GM12875 (cell line): ENCODE measurements at regions not wholly inside any gene's neighbourhood (a gene's known extent, or its start where the extent isn't known, plus 50 kb on each side); places are given as distances from the start of the nearest gene placed in this dataset.

Experiments
- H3K4me3 ChIP-seq: one replicate; pipeline ENCODE4 v1.5.1; 2011; ENCODE audit warnings: low read depth, low read length, control low read depth
- TF ChIP-seq, protein P1 (sequence below): IDR thresholded peaks from 2 replicates; pipeline ENCODE4 v1.5.1; 2011; ENCODE audit warnings: low read depth, mild to moderate bottlenecking, control low read depth, inconsistent platforms, low read length, moderate library complexity, borderline replicate concordance; ENCODE audit not compliant: insufficient read depth

DNA sequence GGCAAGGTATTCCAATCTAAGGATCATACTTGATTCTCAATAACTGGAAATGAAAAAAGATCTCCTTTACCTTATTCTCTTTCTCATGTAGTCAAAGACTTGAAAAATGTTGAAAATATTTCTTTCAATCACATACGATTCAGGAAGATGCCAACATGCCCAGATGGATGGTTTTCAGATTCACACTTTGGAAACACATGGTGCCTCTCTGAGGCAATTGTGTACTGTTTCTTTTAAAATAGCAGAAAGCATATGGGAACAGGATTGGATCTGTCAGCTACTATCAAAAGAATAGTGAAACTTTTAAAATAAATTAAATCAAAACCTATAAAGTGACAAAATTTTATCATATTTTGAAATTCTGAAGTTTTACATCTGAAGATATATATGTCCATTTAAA is 222.4 kb downstream of the SPRY2 start:
- TF ChIP-seq, protein P1, sequence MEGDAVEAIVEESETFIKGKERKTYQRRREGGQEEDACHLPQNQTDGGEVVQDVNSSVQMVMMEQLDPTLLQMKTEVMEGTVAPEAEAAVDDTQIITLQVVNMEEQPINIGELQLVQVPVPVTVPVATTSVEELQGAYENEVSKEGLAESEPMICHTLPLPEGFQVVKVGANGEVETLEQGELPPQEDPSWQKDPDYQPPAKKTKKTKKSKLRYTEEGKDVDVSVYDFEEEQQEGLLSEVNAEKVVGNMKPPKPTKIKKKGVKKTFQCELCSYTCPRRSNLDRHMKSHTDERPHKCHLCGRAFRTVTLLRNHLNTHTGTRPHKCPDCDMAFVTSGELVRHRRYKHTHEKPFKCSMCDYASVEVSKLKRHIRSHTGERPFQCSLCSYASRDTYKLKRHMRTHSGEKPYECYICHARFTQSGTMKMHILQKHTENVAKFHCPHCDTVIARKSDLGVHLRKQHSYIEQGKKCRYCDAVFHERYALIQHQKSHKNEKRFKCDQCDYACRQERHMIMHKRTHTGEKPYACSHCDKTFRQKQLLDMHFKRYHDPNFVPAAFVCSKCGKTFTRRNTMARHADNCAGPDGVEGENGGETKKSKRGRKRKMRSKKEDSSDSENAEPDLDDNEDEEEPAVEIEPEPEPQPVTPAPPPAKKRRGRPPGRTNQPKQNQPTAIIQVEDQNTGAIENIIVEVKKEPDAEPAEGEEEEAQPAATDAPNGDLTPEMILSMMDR, result no peak
- no peak overlapping the region for H3K4me3 ChIP-seq

DNA sequence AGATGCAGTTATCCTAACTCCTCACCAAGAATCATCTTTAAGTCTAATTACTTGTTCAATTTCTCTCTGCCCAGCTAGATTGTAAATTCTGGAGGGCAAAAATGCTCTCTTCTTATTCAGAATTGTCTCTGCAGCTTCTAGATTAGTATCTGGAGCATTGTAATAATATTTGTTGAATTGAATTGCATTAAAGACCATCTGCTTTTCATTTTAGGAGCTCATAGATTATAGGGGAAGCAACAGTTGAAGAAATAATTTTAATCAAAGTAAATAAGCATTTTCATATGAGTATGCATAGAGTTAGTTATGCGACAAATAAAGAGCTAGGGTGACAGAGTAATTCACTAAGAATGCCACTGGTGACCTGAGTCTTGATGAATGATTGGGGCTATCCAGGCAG is 222.8 kb downstream of the SPRY2 start:
- TF ChIP-seq, protein P1, result no peak

DNA sequence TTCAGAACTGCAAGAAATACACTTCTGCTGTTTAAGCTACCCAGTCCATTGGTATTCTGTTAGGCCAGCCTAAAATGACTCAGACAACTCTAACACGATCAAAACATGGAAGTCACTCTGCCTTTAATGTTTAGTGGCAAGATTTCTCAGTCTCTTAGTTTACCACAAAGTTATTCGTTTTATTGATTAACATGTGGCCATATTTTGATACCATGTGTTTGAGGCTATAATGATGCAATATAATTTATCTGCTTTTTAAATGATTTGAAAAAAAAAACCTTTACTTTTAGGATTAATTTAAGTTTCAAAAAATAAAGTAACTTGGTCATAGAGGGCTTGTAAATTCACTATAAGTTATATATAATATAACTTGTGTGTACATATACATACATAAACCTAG is 223.4 kb downstream of the SPRY2 start:
- TF ChIP-seq, protein P1, result no peak
- H3K4me3 ChIP-seq, result no peak overlapping the region

More for the DNA sequence above, 222.8 kb downstream of the SPRY2 start:
- H3K4me3 ChIP-seq, result no peak overlapping the region

DNA sequence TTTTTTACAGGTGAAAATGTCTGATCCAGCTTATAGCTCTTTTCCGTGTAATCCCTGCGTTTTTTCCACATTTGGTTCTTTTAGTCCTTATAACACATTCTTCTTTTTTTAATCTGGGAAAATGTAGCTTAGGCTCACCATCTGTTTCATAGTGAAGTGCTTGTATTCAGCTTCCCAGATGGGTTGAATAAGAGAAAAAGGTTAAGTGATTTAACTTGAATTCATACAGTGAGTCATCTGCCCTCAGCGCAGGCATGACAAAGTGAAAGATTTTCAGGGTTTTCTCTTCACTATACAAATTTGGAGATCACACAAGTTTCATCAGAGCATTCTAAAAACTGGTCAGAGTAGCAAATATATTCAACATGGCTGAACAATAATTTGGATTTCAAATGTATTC is 224.8 kb downstream of the SPRY2 start:
- TF ChIP-seq, protein P1, result no peak
- H3K4me3 ChIP-seq, result no peak overlapping the region

DNA sequence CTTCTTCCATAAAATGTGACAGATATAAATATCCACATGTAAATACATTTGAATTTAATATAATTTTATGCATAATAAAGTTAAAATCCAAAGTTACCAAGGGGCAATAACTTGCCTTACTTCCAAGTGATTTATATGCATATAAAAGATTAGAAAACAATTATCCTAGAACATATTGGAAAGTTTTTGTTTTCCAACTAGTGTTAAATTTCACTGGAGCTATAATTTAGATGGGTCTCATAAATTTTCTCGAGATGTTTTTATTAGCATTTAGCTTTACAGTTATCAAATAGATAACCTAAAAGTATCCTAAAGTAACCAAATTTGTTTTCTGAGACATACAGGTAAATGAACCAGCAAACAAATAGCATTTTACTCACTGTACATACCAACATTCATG is 225.3 kb downstream of the SPRY2 start:
- TF ChIP-seq, protein P1, result no peak

DNA sequence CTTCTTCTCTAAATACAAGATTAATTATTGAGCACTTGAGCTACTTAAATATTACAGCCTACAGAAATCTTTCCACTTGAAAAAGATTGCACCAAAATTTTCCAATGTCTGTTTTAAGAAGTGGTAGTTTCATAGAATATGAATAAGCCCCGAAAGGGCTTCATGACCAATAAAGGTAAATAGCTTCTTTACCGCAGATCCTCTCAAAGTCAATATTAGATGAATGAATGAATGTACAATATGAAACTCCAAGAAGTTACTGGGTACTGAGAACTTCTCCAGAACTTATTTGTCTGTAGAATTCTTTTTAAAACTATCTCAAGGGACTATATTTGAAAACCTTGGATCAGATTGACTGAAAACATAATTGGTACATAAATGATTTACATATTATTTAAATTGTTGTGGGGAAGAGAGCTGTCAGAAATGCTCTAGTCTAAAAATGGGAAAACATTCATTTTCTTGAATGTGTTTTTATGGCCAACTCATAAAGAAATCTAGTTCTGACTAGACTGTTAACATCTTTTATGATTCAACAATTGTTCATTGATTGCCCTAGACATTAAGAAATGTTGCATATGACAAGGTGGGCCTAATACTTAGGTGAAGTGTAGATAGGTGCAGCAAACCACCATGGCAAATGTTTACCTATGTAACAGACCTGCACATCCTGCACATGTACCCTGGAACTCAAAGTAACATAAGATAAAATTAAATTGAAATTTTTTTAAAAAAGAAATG is 227.0 kb downstream of the SPRY2 start:
- H3K4me3 ChIP-seq, result no peak overlapping the region
- TF ChIP-seq, protein P1, result no peak

More for the DNA sequence above, 225.3 kb downstream of the SPRY2 start:
- H3K4me3 ChIP-seq, result no peak overlapping the region

DNA sequence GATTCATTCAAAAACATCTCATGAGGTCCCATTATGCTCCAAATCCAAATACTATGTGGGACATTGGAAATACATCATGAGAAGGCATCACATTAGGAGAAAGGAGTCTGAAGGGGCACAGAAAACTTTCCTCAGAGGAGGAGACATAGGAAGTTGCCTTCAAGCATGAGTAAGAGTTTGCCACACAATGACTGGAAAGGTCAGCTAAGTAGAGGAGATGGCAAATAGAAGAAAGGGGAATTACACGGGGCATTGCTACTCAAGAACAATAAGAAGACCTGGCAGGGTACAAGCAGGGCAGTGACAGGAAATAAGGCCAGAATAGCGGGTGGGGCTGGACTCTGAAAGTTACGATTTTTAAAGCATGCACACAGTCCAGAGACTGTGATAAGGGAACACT is 231.6 kb downstream of the SPRY2 start:
- TF ChIP-seq, protein P1, result no peak
- H3K4me3 ChIP-seq, result no peak overlapping the region
